DOHH2 (cell line): ENCODE measurements at regions not wholly inside any gene's neighbourhood (a gene's known extent, or its start where the extent isn't known, plus 50 kb on each side); places are given as distances from the start of the nearest gene placed in this dataset.

Experiments
- CTCF ChIP-seq: fragments of 200-600 bp; sonication (generic); IDR thresholded peaks from one replicate; pipeline ENCODE4 v1.5.1; 2014; ENCODE audit warnings: antibody characterized with exemption, mild to moderate bottlenecking, low read depth, low read length; ENCODE audit not compliant: poor library complexity, severe bottlenecking
- EZH2phosphoT487 ChIP-seq: fragments of 200-600 bp; sonication (generic); IDR thresholded peaks from 2 replicates; pipeline ENCODE4 v1.6.1; 2017; ENCODE audit warnings: borderline replicate concordance, mild to moderate bottlenecking, antibody characterized with exemption, low read length, moderate library complexity, mixed read lengths

DNA sequence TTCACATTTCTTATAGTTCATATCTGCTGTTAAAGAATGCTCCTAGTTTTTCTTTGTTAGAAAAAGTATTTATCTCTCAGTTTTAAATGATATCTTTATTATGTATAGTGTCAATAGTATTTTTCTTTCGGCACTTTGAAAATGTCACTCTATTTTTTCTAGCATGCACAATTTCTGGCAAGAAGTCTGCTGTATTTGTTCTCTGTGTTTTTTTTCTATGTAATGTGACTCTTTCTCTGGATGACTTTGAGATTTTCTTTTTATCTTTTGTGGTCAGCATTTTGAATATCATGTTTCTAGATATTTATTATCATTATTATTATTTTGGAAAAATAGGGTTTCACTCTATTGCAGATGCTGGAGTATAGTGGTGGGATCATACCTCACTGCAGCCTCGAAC, 285.2 kb downstream of the PTGER3 start:
- no peak for TF ChIP-seq CTCF
- TF ChIP-seq EZH2phosphoT487 = no peak
